ENCODE measurements at regions not wholly inside any gene's neighbourhood (a gene's known extent, or its start where the extent isn't known, plus 50 kb on each side); places are given as distances from the start of the nearest gene placed in this dataset.
A peak's percentile ranks its signal among the peaks of the same experiment; 100 is the strongest.

GRCh38 chr10:62559481-62560200, 185.5 kb downstream of the ZNF365 start:
- Histone ChIP-seq H3K4me2 (ENCODE audit: control insufficient read depth, extremely low read depth, insufficient read depth, low read depth, low read length) (peak overlapping the region; percentile 53), H3K4me3 (ENCODE audit: control insufficient read depth in 2 of 3, extremely low read depth in 1 of 3, insufficient read depth in 2 of 3, low read depth in 1 of 3, low read length in 3 of 3) (no peak overlapping the region), H3K36me3 (ENCODE audit: control insufficient read depth in 2 of 2, extremely low read depth in 1 of 2, insufficient read depth in 2 of 2, low read length in 2 of 2) (no peaks in the 10 kb centered on the region), H3K27me3 (ENCODE audit: control insufficient read depth, extremely low read depth, insufficient read depth, low read length) (peaks cover 7% of the 10 kb centered on the region), H3K79me2 (ENCODE audit: control insufficient read depth, insufficient read depth, low read length) (no peaks in the 10 kb centered on the region), H3K9ac (ENCODE audit: control insufficient read depth, extremely low read depth, insufficient read depth, low read length) (no peak overlapping the region), H3K4me1 (ENCODE audit: control insufficient read depth, extremely low read depth, insufficient read depth, low read length) (peaks cover 11% of the 10 kb centered on the region), H4K20me1 (ENCODE audit: control insufficient read depth, extremely low read depth, insufficient read depth, low read length) (no peaks in the 10 kb centered on the region), H3K9me1 (ENCODE audit: control insufficient read depth, extremely low read depth, insufficient read depth, low read length) (no peaks in the 10 kb centered on the region), H3K9me3 (ENCODE audit: control insufficient read depth, low read depth, low read length) (no peaks in the 10 kb centered on the region), H3K27ac (ENCODE audit: control insufficient read depth, insufficient read depth, low read length) (no peak overlapping the region), H2AFZ (ENCODE audit: control insufficient read depth, low read length) (no peak overlapping the region)
- TF ChIP-seq, protein P1, sequence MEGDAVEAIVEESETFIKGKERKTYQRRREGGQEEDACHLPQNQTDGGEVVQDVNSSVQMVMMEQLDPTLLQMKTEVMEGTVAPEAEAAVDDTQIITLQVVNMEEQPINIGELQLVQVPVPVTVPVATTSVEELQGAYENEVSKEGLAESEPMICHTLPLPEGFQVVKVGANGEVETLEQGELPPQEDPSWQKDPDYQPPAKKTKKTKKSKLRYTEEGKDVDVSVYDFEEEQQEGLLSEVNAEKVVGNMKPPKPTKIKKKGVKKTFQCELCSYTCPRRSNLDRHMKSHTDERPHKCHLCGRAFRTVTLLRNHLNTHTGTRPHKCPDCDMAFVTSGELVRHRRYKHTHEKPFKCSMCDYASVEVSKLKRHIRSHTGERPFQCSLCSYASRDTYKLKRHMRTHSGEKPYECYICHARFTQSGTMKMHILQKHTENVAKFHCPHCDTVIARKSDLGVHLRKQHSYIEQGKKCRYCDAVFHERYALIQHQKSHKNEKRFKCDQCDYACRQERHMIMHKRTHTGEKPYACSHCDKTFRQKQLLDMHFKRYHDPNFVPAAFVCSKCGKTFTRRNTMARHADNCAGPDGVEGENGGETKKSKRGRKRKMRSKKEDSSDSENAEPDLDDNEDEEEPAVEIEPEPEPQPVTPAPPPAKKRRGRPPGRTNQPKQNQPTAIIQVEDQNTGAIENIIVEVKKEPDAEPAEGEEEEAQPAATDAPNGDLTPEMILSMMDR (optimal IDR thresholded peaks at IDR 0.05 in 1 of 3, IDR thresholded peaks at IDR 0.05 in 1 of 3, conservative IDR thresholded peaks at IDR 0.05 in 1 of 3; ENCODE audit: extremely low read depth in 1 of 3, insufficient read depth in 2 of 3, low read length in 3 of 3) = no peak
- TF ChIP-seq EZH2 (IDR thresholded peaks at IDR 0.05; ENCODE audit: low read length) = no peak
- dilution Hi-C loops (cut with MboI; ENCODE audit: extremely low pct_ligation_motif_present, low sequenced_read_pairs) = no loop called here
- no peak for DNase-seq (ENCODE audit: low read depth, low spot score)
- FAIRE-seq = no peak

- Histone ChIP-seq H3K4me3 (ENCODE audit: control insufficient read depth in 2 of 3, extremely low read depth in 1 of 3, insufficient read depth in 2 of 3, low read depth in 1 of 3, low read length in 3 of 3) (no peak overlapping the region), H3K36me3 (ENCODE audit: control insufficient read depth in 2 of 2, extremely low read depth in 1 of 2, insufficient read depth in 2 of 2, low read length in 2 of 2) (no peaks in the 10 kb centered on the region), H4K20me1 (ENCODE audit: control insufficient read depth, extremely low read depth, insufficient read depth, low read length) (no peaks in the 10 kb centered on the region), H3K4me2 (ENCODE audit: control insufficient read depth, extremely low read depth, insufficient read depth, low read depth, low read length) (peak overlapping the region; percentile 53), H3K9me3 (ENCODE audit: control insufficient read depth, low read depth, low read length) (no peaks in the 10 kb centered on the region), H3K27me3 (ENCODE audit: control insufficient read depth, extremely low read depth, insufficient read depth, low read length) (peaks cover 7% of the 10 kb centered on the region), H3K79me2 (ENCODE audit: control insufficient read depth, insufficient read depth, low read length) (no peaks in the 10 kb centered on the region), H3K9ac (ENCODE audit: control insufficient read depth, extremely low read depth, insufficient read depth, low read length) (no peak overlapping the region), H3K9me1 (ENCODE audit: control insufficient read depth, extremely low read depth, insufficient read depth, low read length) (no peaks in the 10 kb centered on the region), H3K4me1 (ENCODE audit: control insufficient read depth, extremely low read depth, insufficient read depth, low read length) (peaks cover 11% of the 10 kb centered on the region), H3K27ac (ENCODE audit: control insufficient read depth, insufficient read depth, low read length) (peak overlapping the region; percentile 10), H2AFZ (ENCODE audit: control insufficient read depth, low read length) (no peak overlapping the region)
- DNase-seq (ENCODE audit: low read depth, low spot score) = no peak
- dilution Hi-C loops (cut with MboI; ENCODE audit: extremely low pct_ligation_motif_present, low sequenced_read_pairs) = no loop called here
- TF ChIP-seq, protein P1 (optimal IDR thresholded peaks at IDR 0.05 in 1 of 3, IDR thresholded peaks at IDR 0.05 in 1 of 3, conservative IDR thresholded peaks at IDR 0.05 in 1 of 3; ENCODE audit: extremely low read depth in 1 of 3, insufficient read depth in 2 of 3, low read length in 3 of 3) = no peak
- TF ChIP-seq EZH2 (IDR thresholded peaks at IDR 0.05; ENCODE audit: low read length) = no peak
- FAIRE-seq = no peak
Observed at GRCh38 chr10:62560201-62560819, 186.1 kb downstream of the ZNF365 start.
